Thyroid gland (tissue), 4 donors: ENCODE measurements at regions not wholly inside any gene's neighbourhood (a gene's known extent, or its start where the extent isn't known, plus 50 kb on each side); places are given as distances from the start of the nearest gene placed in this dataset.

Experiments used
- CTCF ChIP-seq, 6 experiments: fragments of 200-600 bp in 3 of 6; fragments of 450-650 bp in 3 of 6; sonication (generic) in 3 of 6; IDR thresholded peaks; one replicate each; pipeline ENCODE4 v1.5.1; 2016 to 2019; ENCODE audit warnings: antibody characterized with exemption in 6 of 6, mild to moderate bottlenecking in 2 of 6, inconsistent platforms in 1 of 6, moderate library complexity in 1 of 6
- POLR2A ChIP-seq, 2 donors: fragments of 450-650 bp; IDR thresholded peaks; one replicate each; pipeline ENCODE4 v1.6.1; 2017; ENCODE audit warnings: antibody characterized with exemption in 2 of 2, mild to moderate bottlenecking in 2 of 2, moderate library complexity in 1 of 2

GRCh38 chr1:55378582-55378981 is 163.4 kb upstream of the USP24 start:
- TF ChIP-seq POLR2A (IDR thresholded peaks at IDR 0.05) (no peak), CTCF (IDR thresholded peaks at IDR 0.05) (peak; percentile 13 to 77 (median 60))
